SK-N-SH (cell line): ENCODE measurements at regions not wholly inside any gene's neighbourhood (a gene's known extent, or its start where the extent isn't known, plus 50 kb on each side); places are given as distances from the start of the nearest gene placed in this dataset.

Experiments used
- CHD2 ChIP-seq: fragments of 150-350 bp; IDR thresholded peaks from 2 replicates; pipeline ENCODE4 v1.6.1; 2018; ENCODE audit warnings: low read length; ENCODE audit not compliant: partially characterized antibody
- EP300 ChIP-seq, 2 experiments: IDR thresholded peaks; 2 replicates each; pipeline versions ENCODE4 v1.4.0 to v1.6.1; 2012; ENCODE audit warnings: borderline replicate concordance in 1 of 2, low read depth in 1 of 2, low read length in 1 of 2
- EZH2phosphoT487 ChIP-seq: fragments of 200-600 bp; sonication (generic); IDR thresholded peaks from 2 replicates; pipeline ENCODE4 v1.6.1; 2017; ENCODE audit warnings: low read depth, mixed run types, mild to moderate bottlenecking, antibody characterized with exemption, moderate library complexity, borderline replicate concordance
- FOXJ3 ChIP-seq: sonication (generic); formaldehyde crosslinking; IDR thresholded peaks from 2 replicates; pipeline ENCODE4 v1.5.1; 2020; ENCODE audit warnings: mild to moderate bottlenecking, missing genetic modification reagents
- FOXM1 ChIP-seq: IDR thresholded peaks from 2 replicates; pipeline ENCODE4 v1.4.0; 2012; ENCODE audit warnings: low read depth, mild to moderate bottlenecking
- JUND ChIP-seq: IDR thresholded peaks from 2 replicates; pipeline ENCODE4 v1.4.0; 2012
- POLR2AphosphoS5 ChIP-seq: IDR thresholded peaks from 2 replicates; pipeline ENCODE4 v1.6.1; 2012; ENCODE audit warnings: low read depth, low read length
- RAD21 ChIP-seq: IDR thresholded peaks from 2 replicates; pipeline ENCODE4 v1.6.1; 2012; ENCODE audit warnings: mild to moderate bottlenecking, low read length
- RFX5 ChIP-seq: IDR thresholded peaks from 2 replicates; pipeline ENCODE4 v1.6.1; 2012; ENCODE audit warnings: mild to moderate bottlenecking, improper control_type of control experiment, low read length
- TAF1 ChIP-seq: IDR thresholded peaks from 2 replicates; pipeline ENCODE4 v1.6.1; 2012; ENCODE audit warnings: low read depth, mild to moderate bottlenecking, low read length, moderate library complexity, borderline replicate concordance
- TCF12 ChIP-seq: IDR thresholded peaks from 2 replicates; pipeline ENCODE4 v1.4.0; 2012
- TF ChIP-seq, protein P1 (sequence below): fragments of 200-600 bp; sonication (generic); IDR thresholded peaks from 2 replicates; pipeline ENCODE4 v1.6.1; 2017; ENCODE audit warnings: antibody characterized with exemption, mild to moderate bottlenecking, moderate library complexity
- TF ChIP-seq, protein P2 (sequence below): IDR thresholded peaks from 2 replicates; pipeline ENCODE4 v1.4.0; 2012; ENCODE audit warnings: low read depth
- TF ChIP-seq, protein P3 (sequence below): fragments of 150-350 bp; IDR thresholded peaks from 2 replicates; pipeline ENCODE4 v1.6.1; 2017; ENCODE audit warnings: antibody characterized with exemption, low read length, low read depth, borderline replicate concordance

DNA sequence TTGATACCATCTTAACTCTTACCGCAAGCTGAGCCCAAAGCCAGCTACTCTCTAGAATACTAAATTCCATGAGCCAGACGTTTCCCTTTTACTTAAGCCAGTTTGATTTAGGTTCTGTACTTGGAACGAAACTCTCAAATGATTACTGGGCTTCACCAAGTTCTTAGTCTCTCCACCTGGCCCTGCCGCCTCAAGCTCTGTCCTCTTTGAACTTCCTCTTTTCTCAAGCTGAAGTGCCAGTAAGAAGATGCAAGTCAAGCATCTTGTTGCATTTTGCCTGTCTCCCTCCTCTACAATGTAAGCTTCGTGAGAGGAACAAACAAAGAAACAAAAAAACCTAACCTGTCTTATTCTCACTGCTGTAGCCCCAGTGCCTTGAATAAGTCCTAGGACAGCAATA lies 358.2 kb upstream of the NPVF start:
- TF ChIP-seq TCF12 (no peak), EP300 (IDR thresholded peaks at IDR 0.05; ENCODE audit: borderline replicate concordance in 1 of 2, low read depth in 1 of 2, low read length in 1 of 2) (no peak), RAD21 (no peak), FOXM1 (no peak), POLR2AphosphoS5 (no peak), EZH2phosphoT487 (no peak), FOXJ3 (no peak), RFX5 (no peak), TAF1 (no peak), CHD2 (no peak), JUND (no peak)
- TF ChIP-seq, protein P1, sequence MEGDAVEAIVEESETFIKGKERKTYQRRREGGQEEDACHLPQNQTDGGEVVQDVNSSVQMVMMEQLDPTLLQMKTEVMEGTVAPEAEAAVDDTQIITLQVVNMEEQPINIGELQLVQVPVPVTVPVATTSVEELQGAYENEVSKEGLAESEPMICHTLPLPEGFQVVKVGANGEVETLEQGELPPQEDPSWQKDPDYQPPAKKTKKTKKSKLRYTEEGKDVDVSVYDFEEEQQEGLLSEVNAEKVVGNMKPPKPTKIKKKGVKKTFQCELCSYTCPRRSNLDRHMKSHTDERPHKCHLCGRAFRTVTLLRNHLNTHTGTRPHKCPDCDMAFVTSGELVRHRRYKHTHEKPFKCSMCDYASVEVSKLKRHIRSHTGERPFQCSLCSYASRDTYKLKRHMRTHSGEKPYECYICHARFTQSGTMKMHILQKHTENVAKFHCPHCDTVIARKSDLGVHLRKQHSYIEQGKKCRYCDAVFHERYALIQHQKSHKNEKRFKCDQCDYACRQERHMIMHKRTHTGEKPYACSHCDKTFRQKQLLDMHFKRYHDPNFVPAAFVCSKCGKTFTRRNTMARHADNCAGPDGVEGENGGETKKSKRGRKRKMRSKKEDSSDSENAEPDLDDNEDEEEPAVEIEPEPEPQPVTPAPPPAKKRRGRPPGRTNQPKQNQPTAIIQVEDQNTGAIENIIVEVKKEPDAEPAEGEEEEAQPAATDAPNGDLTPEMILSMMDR = no peak
- TF ChIP-seq, protein P2, sequence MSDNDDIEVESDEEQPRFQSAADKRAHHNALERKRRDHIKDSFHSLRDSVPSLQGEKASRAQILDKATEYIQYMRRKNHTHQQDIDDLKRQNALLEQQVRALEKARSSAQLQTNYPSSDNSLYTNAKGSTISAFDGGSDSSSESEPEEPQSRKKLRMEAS = no peak
- TF ChIP-seq, protein P3, sequence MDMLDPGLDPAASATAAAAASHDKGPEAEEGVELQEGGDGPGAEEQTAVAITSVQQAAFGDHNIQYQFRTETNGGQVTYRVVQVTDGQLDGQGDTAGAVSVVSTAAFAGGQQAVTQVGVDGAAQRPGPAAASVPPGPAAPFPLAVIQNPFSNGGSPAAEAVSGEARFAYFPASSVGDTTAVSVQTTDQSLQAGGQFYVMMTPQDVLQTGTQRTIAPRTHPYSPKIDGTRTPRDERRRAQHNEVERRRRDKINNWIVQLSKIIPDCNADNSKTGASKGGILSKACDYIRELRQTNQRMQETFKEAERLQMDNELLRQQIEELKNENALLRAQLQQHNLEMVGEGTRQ = no peak
